OCI-LY3 (cell line): ENCODE measurements at regions not wholly inside any gene's neighbourhood (a gene's known extent, or its start where the extent isn't known, plus 50 kb on each side); places are given as distances from the start of the nearest gene placed in this dataset.

ENCODE experiments used
- H2AFZ ChIP-seq: fragments of 200-600, 300-600 bp; shearing (Covaris generic); 2 replicates; pipeline ENCODE4 v1.6.0; 2014; ENCODE audit warnings: antibody characterized with exemption, low read depth, low read length
- H3K27ac ChIP-seq: fragments of 200-600, 300-600 bp; sonication (generic); 2 replicates; pipeline ENCODE4 v1.5.1; 2014; ENCODE audit warnings: mild to moderate bottlenecking, low read length, moderate library complexity, mixed read lengths
- H3K27me3 ChIP-seq: fragments of 200-600, 300-600 bp; sonication (generic); 2 replicates; pipeline ENCODE4 v1.6.1; 2014; ENCODE audit warnings: low read depth, low read length, mixed read lengths
- H3K36me3 ChIP-seq: fragments of 200-600, 300-600 bp; sonication (generic); replicated peaks from 2 replicates; pipeline ENCODE3; 2014; ENCODE audit warnings: low read depth, low read length, mixed read lengths
- H3K4me1 ChIP-seq: fragments of 300-600, 200-600 bp; sonication (generic); 2 replicates; pipeline ENCODE4 v1.6.1; 2014; ENCODE audit warnings: low read length, mixed read lengths
- H3K4me2 ChIP-seq: fragments of 200-600, 300-600 bp; sonication (generic); 2 replicates; pipeline ENCODE4 v1.6.1; 2014; ENCODE audit warnings: low read length, mixed read lengths
- H3K4me3 ChIP-seq: fragments of 300-600, 200-600 bp; sonication (generic); 2 replicates; pipeline ENCODE4 v1.5.1; 2014; ENCODE audit warnings: antibody characterized with exemption, mild to moderate bottlenecking, low read length, moderate library complexity
- H3K79me2 ChIP-seq: fragments of 300-600, 200-600 bp; shearing (Covaris generic); 2 replicates; pipeline ENCODE4 v1.6.1; 2014; ENCODE audit warnings: mild to moderate bottlenecking, low read length, mixed read lengths
- H3K9ac ChIP-seq: fragments of 300-600, 200-600 bp; shearing (Covaris generic); 2 replicates; pipeline ENCODE4 v1.6.0; 2014; ENCODE audit warnings: mild to moderate bottlenecking, low read length, moderate library complexity
- H3K9me3 ChIP-seq: fragments of 200-600, 300-600 bp; shearing (Covaris generic); 2 replicates; pipeline ENCODE4 v1.6.1; 2014; ENCODE audit warnings: low read length, mixed read lengths; ENCODE audit not compliant: insufficient read depth
- H4K20me1 ChIP-seq: fragments of 200-600, 300-600 bp; sonication (generic); 2 replicates; pipeline ENCODE4 v1.6.1; 2016; ENCODE audit warnings: low read length, mixed read lengths; ENCODE audit not compliant: insufficient read depth
- CTCF ChIP-seq: fragments of 200-600, 300-600 bp; sonication (generic); IDR thresholded peaks from 2 replicates; pipeline ENCODE4 v1.5.1; 2014; ENCODE audit warnings: antibody characterized with exemption, low read length, low read depth
- EZH2phosphoT487 ChIP-seq: fragments of 200-600 bp; shearing (Covaris generic); IDR thresholded peaks from 2 replicates; pipeline ENCODE4 v1.6.1; 2018; ENCODE audit warnings: antibody characterized with exemption, mixed run types, low read depth

DNA sequence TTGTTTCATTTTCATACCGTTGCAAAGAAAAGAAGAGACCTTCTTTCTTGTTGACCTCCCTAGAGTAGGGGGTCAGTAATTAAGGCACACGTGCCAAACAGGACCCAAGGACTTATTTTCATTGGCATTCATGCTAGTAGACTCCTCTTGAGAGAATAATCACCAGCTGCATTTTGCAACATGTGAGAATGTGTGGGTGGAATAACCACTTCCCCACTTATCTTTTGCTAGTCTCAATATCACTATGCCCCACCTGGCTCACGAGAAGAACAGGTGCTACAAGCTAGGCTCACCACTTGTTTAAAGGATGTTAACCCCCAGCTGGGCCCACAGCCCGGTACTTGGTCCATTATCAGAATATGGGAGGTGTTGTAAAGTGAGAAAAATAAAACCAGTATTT, 460.7 kb upstream of the MEF2C start:
- Histone ChIP-seq H3K9me3 (no peaks in the 10 kb centered on the region), H2AFZ (no peak overlapping the region), H3K27ac (peak overlapping the region; percentile 79), H3K27me3 (no peaks in the 10 kb centered on the region), H4K20me1 (no peaks in the 10 kb centered on the region), H3K36me3 (no peaks in the 10 kb centered on the region), H3K4me2 (peak overlapping the region; percentile 57), H3K4me3 (no peak overlapping the region; the same call in 1 of the 2 replicates), H3K9ac (peak overlapping the region; percentile 38; the same call in 1 of the 2 replicates), H3K79me2 (no peaks in the 10 kb centered on the region), H3K4me1 (peaks cover 40% of the 10 kb centered on the region)
- no peak for TF ChIP-seq CTCF
- TF ChIP-seq EZH2phosphoT487: no peak

DNA sequence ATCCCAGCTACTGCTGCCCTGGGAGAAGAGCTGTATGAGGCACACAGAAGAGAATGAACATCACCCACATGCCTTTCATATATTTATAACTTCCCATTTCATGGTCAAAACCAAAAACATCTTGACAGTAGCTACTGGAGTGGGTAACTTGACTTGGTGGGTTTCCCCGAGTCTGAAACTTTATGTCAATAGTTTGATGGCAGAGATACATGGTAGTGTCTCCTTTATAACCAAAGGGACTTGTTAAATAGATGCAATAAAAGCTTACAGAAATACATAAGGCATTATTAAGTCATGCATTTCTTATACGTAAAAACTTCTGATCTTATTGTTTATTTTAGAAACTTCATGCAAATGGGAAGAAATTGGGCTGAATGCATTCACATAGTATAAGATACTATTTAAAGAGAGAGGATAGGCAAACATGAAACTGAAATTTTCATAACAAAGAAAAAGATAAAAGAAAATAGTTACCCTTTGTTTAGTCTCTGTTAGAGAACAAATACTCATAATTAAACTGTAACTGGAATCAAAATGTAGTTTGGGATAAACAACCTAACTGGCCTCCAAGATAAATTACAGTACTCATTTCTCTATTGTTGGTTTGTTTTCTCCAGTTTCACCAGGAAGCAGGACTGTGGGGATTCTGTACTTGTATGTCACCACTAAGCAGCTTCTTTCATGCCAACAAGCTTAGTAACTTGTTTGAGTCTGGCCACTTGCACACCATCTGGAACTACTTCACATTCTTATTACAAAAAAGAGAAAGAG, 459.3 kb upstream of the MEF2C start:
- Histone ChIP-seq H3K79me2 (no peaks in the 10 kb centered on the region), H3K4me1 (peaks cover 40% of the 10 kb centered on the region), H3K9ac (peak overlapping the region; percentile 38; the same call in 1 of the 2 replicates), H3K27me3 (no peaks in the 10 kb centered on the region), H4K20me1 (no peaks in the 10 kb centered on the region), H3K9me3 (no peaks in the 10 kb centered on the region), H3K4me3 (no peak overlapping the region), H3K36me3 (no peaks in the 10 kb centered on the region), H2AFZ (peak overlapping the region; percentile 53; the same call in 1 of the 2 replicates), H3K4me2 (peak overlapping the region; percentile 57), H3K27ac (peak overlapping the region; percentile 79)
- TF ChIP-seq EZH2phosphoT487 (no peak), CTCF (no peak)

- Histone ChIP-seq H4K20me1 (no peaks in the 10 kb centered on the region), H3K4me3 (no peak overlapping the region), H3K27ac (no peak overlapping the region), H3K79me2 (no peaks in the 10 kb centered on the region), H3K4me2 (no peak overlapping the region), H3K27me3 (no peaks in the 10 kb centered on the region), H2AFZ (no peak overlapping the region), H3K9ac (no peak overlapping the region), H3K4me1 (peaks cover 30% of the 10 kb centered on the region), H3K36me3 (no peaks in the 10 kb centered on the region), H3K9me3 (no peaks in the 10 kb centered on the region)
- TF ChIP-seq CTCF (no peak), EZH2phosphoT487 (no peak)
Measured at GRCh38 chr5:89338935-89339334, 456.0 kb upstream of the MEF2C start.

DNA sequence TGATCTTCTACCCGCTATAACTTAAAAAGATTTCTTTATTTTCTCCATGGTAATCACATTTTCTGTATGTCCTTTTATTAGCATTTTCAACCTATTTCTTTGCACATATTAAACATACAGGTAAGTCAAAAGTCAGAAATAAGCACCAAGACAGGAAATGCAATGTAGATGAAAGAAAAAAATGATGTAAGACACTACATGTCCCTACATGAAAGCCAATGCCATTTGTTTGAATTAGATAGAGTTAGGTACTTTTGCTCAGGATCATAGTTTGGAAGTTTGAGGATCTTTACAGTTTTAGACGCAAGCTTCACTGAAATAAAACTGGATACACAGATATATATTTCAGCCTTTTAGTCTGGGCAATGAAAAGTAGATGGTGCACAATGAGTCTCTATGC, 453.1 kb upstream of the MEF2C start:
- Histone ChIP-seq H3K9me3 (no peaks in the 10 kb centered on the region), H3K4me2 (no peak overlapping the region), H3K27ac (no peak overlapping the region), H3K36me3 (no peaks in the 10 kb centered on the region), H3K27me3 (no peaks in the 10 kb centered on the region), H3K9ac (no peak overlapping the region), H3K79me2 (no peaks in the 10 kb centered on the region), H4K20me1 (no peaks in the 10 kb centered on the region), H3K4me1 (peaks cover 2% of the 10 kb centered on the region), H3K4me3 (no peak overlapping the region), H2AFZ (no peak overlapping the region)
- TF ChIP-seq CTCF: no peak
- TF ChIP-seq EZH2phosphoT487: no peak
